Calu3 (cell line): ENCODE measurements at regions not wholly inside any gene's neighbourhood (a gene's known extent, or its start where the extent isn't known, plus 50 kb on each side); places are given as distances from the start of the nearest gene placed in this dataset.
A peak's percentile ranks its signal among the peaks of the same experiment; 100 is the strongest.

ENCODE experiments used
- BruUV-seq: library from RNA; stranded (reverse); fragments of 400-500 nt; replicated peaks from 2 replicates; lab custom pipeline; 2021; lab: Mats Ljungman, UMichigan
- CTCF ChIA-PET: fragments of 300-600 bp; sonication (Branson Sonifier 250); formaldehyde crosslinking; loops from one replicate; lab custom pipeline; 2022; ENCODE audit warnings: antibody characterized with exemption; lab: Charles Lee
- DNase-seq: peaks from one replicate; pipeline ENCODE4 v3.0.0; 2022
- H3K27ac Mint-ChIP-seq: one replicate; pipeline ENCODE4 v1.8.0; 2022; ENCODE audit warnings: mixed read lengths; ENCODE audit not compliant: unreplicated experiment
- H3K27me3 Mint-ChIP-seq: one replicate; pipeline ENCODE4 v1.8.0; 2022; ENCODE audit warnings: mixed read lengths; ENCODE audit not compliant: unreplicated experiment
- H3K36me3 Mint-ChIP-seq: one replicate; pipeline ENCODE4 v1.8.0; 2022; ENCODE audit warnings: mild to moderate bottlenecking, moderate library complexity, mixed read lengths; ENCODE audit not compliant: insufficient read depth, unreplicated experiment
- H3K4me1 Mint-ChIP-seq: one replicate; pipeline ENCODE4 v1.8.0; 2022; ENCODE audit warnings: mild to moderate bottlenecking, low read depth, mixed read lengths; ENCODE audit not compliant: unreplicated experiment
- H3K4me3 Mint-ChIP-seq: one replicate; pipeline ENCODE4 v1.8.0; 2022; ENCODE audit warnings: mild to moderate bottlenecking, low read depth, moderate library complexity, mixed read lengths; ENCODE audit not compliant: unreplicated experiment
- H3K9me3 Mint-ChIP-seq: one replicate; pipeline ENCODE4 v1.8.0; 2022; ENCODE audit warnings: low read depth, mixed read lengths; ENCODE audit not compliant: unreplicated experiment
- intact Hi-C: fragments of 100-400 bp; cut with micrococcal nuclease; formaldehyde crosslinking; loops from one replicate; pipeline ENCODE4 v1.10.0; 2022; ENCODE audit not compliant: unreplicated experiment
- TF ChIP-seq, protein P1 (sequence below): fragments of 200-600 bp; IDR thresholded peaks from one replicate; pipeline ENCODE4 v1.8.0; 2022; ENCODE audit warnings: antibody characterized with exemption; ENCODE audit not compliant: unreplicated experiment

DNA sequence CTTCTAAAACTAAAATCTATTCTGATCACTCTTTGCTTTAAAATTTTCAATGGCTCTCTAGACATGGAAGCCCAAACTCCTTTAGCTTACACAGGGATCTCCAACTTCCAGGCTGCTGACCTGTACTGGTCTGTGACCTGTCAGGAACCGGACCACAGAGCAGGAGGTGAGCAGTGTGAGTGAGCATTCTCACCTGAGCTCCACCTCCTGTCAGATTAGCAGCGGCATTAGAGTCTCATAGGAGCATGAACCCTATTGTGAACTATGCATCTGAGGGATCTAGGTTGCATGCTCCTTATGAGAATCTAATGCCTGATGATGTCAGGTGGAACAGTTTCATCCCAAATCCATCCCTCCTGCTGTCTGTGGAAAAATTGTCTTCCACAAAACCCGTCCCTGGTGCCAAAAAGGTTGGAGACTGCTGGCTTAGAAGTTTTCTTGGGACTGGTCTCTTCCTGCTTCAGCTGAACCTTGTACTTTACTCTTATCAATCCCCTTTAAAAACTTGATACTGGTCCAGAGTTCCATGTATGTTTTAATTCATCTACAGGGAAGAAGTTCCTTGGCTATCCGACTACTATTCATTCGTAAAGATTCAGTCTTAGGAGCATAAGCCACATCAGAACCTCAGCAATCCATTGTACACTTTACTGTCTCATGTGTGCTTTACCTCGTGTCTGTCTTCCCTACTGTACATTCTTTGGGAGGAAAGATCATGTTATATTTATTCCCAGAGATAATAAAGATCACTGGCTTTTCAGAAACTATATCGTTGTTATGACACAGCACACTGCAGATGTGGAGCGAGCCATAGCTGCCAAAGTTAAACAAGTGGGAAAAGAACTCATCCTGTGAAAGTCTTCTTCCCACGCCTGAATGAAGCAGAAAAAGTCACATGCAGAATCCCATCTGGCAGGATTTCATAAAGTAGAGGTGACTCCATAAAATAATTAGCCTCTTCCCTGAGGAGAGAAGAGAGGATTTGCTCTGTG, 183.8 kb downstream of the LRATD1 start:
- DNase-seq = no peak
- BruUV-seq = no TSS peak
- CTCF ChIA-PET = no interaction called here
- intact Hi-C loops = no loop called here
- Mint-ChIP-seq H3K27me3 (no peaks in the 10 kb centered on the region), H3K4me1 (no peaks in the 10 kb centered on the region), H3K9me3 (peaks cover 9% of the 10 kb centered on the region), H3K36me3 (no peaks in the 10 kb centered on the region), H3K4me3 (no peak overlapping the region), H3K27ac (no peak overlapping the region)
- TF ChIP-seq, protein P1, sequence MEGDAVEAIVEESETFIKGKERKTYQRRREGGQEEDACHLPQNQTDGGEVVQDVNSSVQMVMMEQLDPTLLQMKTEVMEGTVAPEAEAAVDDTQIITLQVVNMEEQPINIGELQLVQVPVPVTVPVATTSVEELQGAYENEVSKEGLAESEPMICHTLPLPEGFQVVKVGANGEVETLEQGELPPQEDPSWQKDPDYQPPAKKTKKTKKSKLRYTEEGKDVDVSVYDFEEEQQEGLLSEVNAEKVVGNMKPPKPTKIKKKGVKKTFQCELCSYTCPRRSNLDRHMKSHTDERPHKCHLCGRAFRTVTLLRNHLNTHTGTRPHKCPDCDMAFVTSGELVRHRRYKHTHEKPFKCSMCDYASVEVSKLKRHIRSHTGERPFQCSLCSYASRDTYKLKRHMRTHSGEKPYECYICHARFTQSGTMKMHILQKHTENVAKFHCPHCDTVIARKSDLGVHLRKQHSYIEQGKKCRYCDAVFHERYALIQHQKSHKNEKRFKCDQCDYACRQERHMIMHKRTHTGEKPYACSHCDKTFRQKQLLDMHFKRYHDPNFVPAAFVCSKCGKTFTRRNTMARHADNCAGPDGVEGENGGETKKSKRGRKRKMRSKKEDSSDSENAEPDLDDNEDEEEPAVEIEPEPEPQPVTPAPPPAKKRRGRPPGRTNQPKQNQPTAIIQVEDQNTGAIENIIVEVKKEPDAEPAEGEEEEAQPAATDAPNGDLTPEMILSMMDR = no peak

DNA sequence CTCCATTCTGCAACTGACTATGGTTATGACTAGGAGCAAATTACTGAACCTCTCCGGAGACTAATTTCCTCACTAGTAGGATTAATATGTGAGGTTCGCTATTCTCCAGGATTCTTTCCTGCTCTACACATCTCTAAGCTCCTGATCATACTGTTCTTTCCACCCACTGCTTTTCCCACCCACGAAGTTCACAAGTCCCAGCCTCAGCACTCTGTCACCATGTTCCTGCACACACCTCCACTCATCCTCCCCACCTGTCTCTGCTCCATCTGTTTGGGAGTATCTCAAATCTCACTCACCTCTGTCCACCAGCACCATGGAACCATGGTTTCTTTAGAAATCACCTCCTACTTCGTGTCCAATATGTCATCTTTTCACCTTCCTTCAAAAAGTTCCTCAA, 185.3 kb downstream of the LRATD1 start:
- CTCF ChIA-PET = interaction anchor here (0.6 kb wide), 1 partner anchor 47 kb away, joined by 3 read pairs; no protein-coding TSS in a partner anchor
- Mint-ChIP-seq H3K4me3 (no peak overlapping the region), H3K36me3 (no peaks in the 10 kb centered on the region), H3K27me3 (no peaks in the 10 kb centered on the region), H3K9me3 (peaks cover 6% of the 10 kb centered on the region), H3K4me1 (no peaks in the 10 kb centered on the region), H3K27ac (no peak overlapping the region)
- intact Hi-C loops = no loop called here
- no peak for DNase-seq
- TF ChIP-seq, protein P1 = no peak
- no TSS peak for BruUV-seq

GRCh38 chr2:14826518-14826917, 194.0 kb downstream of the LRATD1 start:
- CTCF ChIA-PET = no interaction called here
- no TSS peak for BruUV-seq
- Mint-ChIP-seq H3K4me3 (no peak overlapping the region), H3K4me1 (peaks cover 7% of the 10 kb centered on the region), H3K27me3 (no peaks in the 10 kb centered on the region), H3K36me3 (no peaks in the 10 kb centered on the region), H3K27ac (no peak overlapping the region), H3K9me3 (peaks cover 6% of the 10 kb centered on the region)
- DNase-seq = no peak
- intact Hi-C loops = loop anchor here (5.0 kb wide), 1 partner anchor 44 kb away; no protein-coding TSS in a partner anchor
- TF ChIP-seq, protein P1 = no peak

- no peak for DNase-seq
- Mint-ChIP-seq H3K4me1 (peaks cover 7% of the 10 kb centered on the region), H3K27me3 (no peaks in the 10 kb centered on the region), H3K36me3 (no peaks in the 10 kb centered on the region), H3K4me3 (no peak overlapping the region), H3K9me3 (peaks cover 6% of the 10 kb centered on the region), H3K27ac (peak overlapping the region; percentile 2)
- TF ChIP-seq, protein P1 = no peak
- BruUV-seq = no TSS peak
- intact Hi-C loops = loop anchor here (5.0 kb wide), 1 partner anchor 45 kb away; no protein-coding TSS in a partner anchor
- CTCF ChIA-PET = no interaction called here
Measured at GRCh38 chr2:14827226-14828023, 194.9 kb downstream of the LRATD1 start.
